ENCODE measurements at regions not wholly inside any gene's neighbourhood (a gene's known extent, or its start where the extent isn't known, plus 50 kb on each side); places are given as distances from the start of the nearest gene placed in this dataset.

- no peak for TF ChIP-seq POLR2AphosphoS5 (IDR thresholded peaks at IDR 0.05; ENCODE audit: low read depth, low read length)
- TF ChIP-seq POLR2A (IDR thresholded peaks at IDR 0.05; ENCODE audit: low read depth, low read length) = no peak
- no peak for TF ChIP-seq TAF1 (IDR thresholded peaks at IDR 0.05; ENCODE audit: borderline replicate concordance, low read depth, low read length)
Observed at GRCh38 chr15:93894438-93895036, 336.8 kb upstream of the MCTP2 start.
